ENCODE measurements at regions not wholly inside any gene's neighbourhood (a gene's known extent, or its start where the extent isn't known, plus 50 kb on each side); places are given as distances from the start of the nearest gene placed in this dataset.
A peak's percentile ranks its signal among the peaks of the same experiment; 100 is the strongest.

GRCh38 chr6:164616917-164617524, 692.4 kb downstream of the C6orf118 start:
- no peak overlapping the region for H3K27ac ChIP-seq (ENCODE audit: extremely low read length, insufficient read depth, low read length)
- POLR2A ChIA-PET = no interaction called here
- no peak overlapping the region for H3K9ac ChIP-seq (ENCODE audit: insufficient read depth, low read depth, low read length)
- intact Hi-C loops (cut with micrococcal nuclease; ENCODE audit: unreplicated experiment) (no loop called here), in situ Hi-C loops (cut with HindIII; ENCODE audit: extremely low pct_ligation_motif_present, low pct_unique_long_range_greater_than_20kb) (no loop called here)
- CTCF ChIA-PET (ENCODE audit: low intra/inter-chr PET ratio, low total read pairs) = no interaction called here
- H3K4me1 ChIP-seq (ENCODE audit: insufficient read depth, low read length) = no peaks in the 10 kb centered on the region
- no peak overlapping the region for H3K4me2 ChIP-seq (ENCODE audit: low read depth, low read length)
- H3K36me3 ChIP-seq (replicated peaks in 1 of 2; ENCODE audit: control insufficient read depth in 1 of 2, insufficient read depth in 2 of 2, low read length in 2 of 2) = no peaks in the 10 kb centered on the region
- H3K4me3 ChIP-seq (replicated peaks in 1 of 3; ENCODE audit: insufficient read depth in 1 of 3, low read depth in 2 of 3, low read length in 3 of 3) = no peak overlapping the region
- H3K9me3 ChIP-seq (ENCODE audit: low read length) = peaks cover 91% of the 10 kb centered on the region
- FAIRE-seq = no peak
- H3K79me2 ChIP-seq (ENCODE audit: insufficient read depth, low read length) = no peaks in the 10 kb centered on the region
- 2% methylated on average over 2 of the region's 2 CpGs for WGBS (ENCODE audit: low lambda C conversion rate)
- no peaks in the 10 kb centered on the region for H3K27me3 ChIP-seq (ENCODE audit: control insufficient read depth in 1 of 2, insufficient read depth in 2 of 2, low read length in 2 of 2)
- no peaks in the 10 kb centered on the region for H4K20me1 ChIP-seq (ENCODE audit: insufficient read depth, low read length)
- ATAC-seq = no peak
- TF ChIP-seq NR1H2 (CRISPR knock-in tag; IDR thresholded peaks at IDR 0.05; ENCODE audit: borderline replicate concordance, low read depth) (no peak), PCBP1 (IDR thresholded peaks at IDR 0.05; ENCODE audit: borderline replicate concordance, low read depth, low read length) (peak; percentile 95), HNRNPK (IDR thresholded peaks at IDR 0.05; ENCODE audit: low read depth, low read length, poor library complexity, severe bottlenecking) (peak; percentile 99)
- no peak overlapping the region for H2AFZ ChIP-seq (ENCODE audit: low read length)
- BruUV-seq (replicated peaks) = no TSS peak
- no peak for DNase-seq (ENCODE audit: low spot score)

GRCh38 chr6:164612751-164613150, 696.7 kb downstream of the C6orf118 start:
- Histone ChIP-seq H3K4me3 (replicated peaks in 1 of 3; ENCODE audit: insufficient read depth in 1 of 3, low read depth in 2 of 3, low read length in 3 of 3) (no peak overlapping the region), H3K9ac (ENCODE audit: insufficient read depth, low read depth, low read length) (no peak overlapping the region), H3K4me1 (ENCODE audit: insufficient read depth, low read length) (no peaks in the 10 kb centered on the region), H2AFZ (ENCODE audit: low read length) (no peak overlapping the region), H3K27me3 (ENCODE audit: control insufficient read depth in 1 of 2, insufficient read depth in 2 of 2, low read length in 2 of 2) (no peaks in the 10 kb centered on the region), H3K36me3 (replicated peaks in 1 of 2; ENCODE audit: control insufficient read depth in 1 of 2, insufficient read depth in 2 of 2, low read length in 2 of 2) (no peaks in the 10 kb centered on the region), H3K27ac (ENCODE audit: extremely low read length, insufficient read depth, low read length) (no peak overlapping the region), H4K20me1 (ENCODE audit: insufficient read depth, low read length) (no peaks in the 10 kb centered on the region), H3K9me3 (ENCODE audit: low read length) (peaks cover 95% of the 10 kb centered on the region), H3K4me2 (ENCODE audit: low read depth, low read length) (no peak overlapping the region), H3K79me2 (ENCODE audit: insufficient read depth, low read length) (no peaks in the 10 kb centered on the region)
- no peak for FAIRE-seq
- CTCF ChIA-PET (ENCODE audit: low intra/inter-chr PET ratio, low total read pairs) = no interaction called here
- in situ Hi-C loops (cut with HindIII; ENCODE audit: extremely low pct_ligation_motif_present, low pct_unique_long_range_greater_than_20kb) (no loop called here), intact Hi-C loops (cut with micrococcal nuclease; ENCODE audit: unreplicated experiment) (no loop called here)
- BruUV-seq (replicated peaks) = no TSS peak
- DNase-seq (ENCODE audit: low spot score) = no peak
- WGBS (ENCODE audit: low lambda C conversion rate) = 8% methylated on average over 3 of the region's 3 CpGs
- POLR2A ChIA-PET = no interaction called here
- no peak for ATAC-seq
- TF ChIP-seq KLF13 (CRISPR knock-in tag; IDR thresholded peaks at IDR 0.05) = no peak
- TF ChIP-seq BRF2 (CRISPR knock-in tag; IDR thresholded peaks at IDR 0.05) = no peak
- no peak for TF ChIP-seq CENPBD1 (CRISPR knock-in tag; IDR thresholded peaks at IDR 0.05; ENCODE audit: borderline replicate concordance, low read depth)
- no peak for TF ChIP-seq HNRNPH1 (optimal IDR thresholded peaks at IDR 0.05; ENCODE audit: low read depth, low read length)
- TF ChIP-seq KMT2B (CRISPR knock-in tag; IDR thresholded peaks at IDR 0.05) = no peak
- no peak for TF ChIP-seq BCLAF1 (IDR thresholded peaks at IDR 0.05)
- no peak for TF ChIP-seq PBX2 (CRISPR knock-in tag; IDR thresholded peaks at IDR 0.05)

Data from HepG2 (cell line).